ENCODE measurements at regions not wholly inside any gene's neighbourhood (a gene's known extent, or its start where the extent isn't known, plus 50 kb on each side); places are given as distances from the start of the nearest gene placed in this dataset.

DNA sequence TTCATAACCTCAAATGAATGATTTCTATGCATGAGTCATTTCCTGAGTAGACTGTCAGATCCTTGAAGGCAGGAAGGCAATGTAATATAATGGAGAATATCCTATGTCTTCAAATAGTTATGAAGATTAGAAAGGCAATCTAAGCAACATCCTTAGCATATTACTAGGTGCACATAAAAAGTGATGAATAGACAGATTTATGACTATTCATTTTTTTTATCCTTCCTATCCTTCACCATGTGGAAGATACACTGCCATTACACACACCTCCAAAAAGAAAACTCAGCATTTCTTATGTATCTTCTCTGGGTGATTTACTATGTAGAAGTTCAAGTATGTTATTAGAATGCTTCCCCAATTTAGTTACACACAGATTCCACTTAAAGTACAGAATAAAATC is 126.4 kb upstream of the MAF start:
- DNase-seq, result no peak

DNA sequence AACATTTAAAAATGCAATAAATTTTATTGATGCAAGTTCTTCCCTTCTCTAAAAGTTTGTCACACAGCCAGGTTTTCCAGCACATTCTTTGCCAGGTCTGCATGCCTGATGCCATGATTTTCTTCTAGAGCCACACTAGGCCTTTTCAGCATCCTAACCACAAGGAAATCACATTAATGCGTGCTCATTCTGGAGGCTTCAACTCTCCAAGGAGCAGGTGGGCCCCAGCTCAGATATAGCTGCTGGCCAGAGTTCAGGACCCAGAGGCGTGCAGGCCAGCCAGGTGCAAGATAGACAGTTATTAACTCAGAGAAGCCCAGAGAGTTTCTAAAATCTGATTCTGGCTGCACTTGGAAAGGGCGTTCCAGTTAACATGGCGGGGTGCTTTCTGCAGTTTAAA is 124.5 kb upstream of the MAF start:
- DNase-seq, result no peak

DNA sequence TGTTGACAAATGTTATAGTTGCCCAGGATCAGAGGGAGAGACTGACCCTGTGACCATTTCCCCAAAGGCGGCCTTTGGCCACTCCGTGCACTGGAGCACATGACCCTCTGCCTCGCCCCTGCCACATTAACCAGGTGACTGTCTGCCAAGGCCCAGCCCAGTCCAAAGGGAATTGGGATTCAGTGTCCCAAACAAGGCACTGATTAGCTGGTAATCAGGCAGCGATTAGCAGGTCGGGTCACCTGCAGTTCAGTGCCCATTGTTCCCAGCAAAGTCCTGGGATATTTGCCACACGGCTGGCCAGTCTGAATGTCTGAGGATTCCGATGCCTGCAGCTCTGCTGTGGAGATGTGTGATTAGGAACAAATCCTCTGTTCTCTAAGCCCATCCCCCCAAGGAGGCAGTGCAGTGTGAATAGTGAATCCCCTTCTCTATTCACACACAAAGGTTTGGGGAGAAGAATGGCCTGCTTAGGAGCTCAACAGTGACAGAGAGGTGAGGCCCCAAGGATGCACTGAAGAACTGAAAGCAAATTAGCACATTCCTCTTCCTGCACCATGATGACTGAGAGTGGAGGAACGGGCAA is 123.1 kb upstream of the MAF start:
- no peak for DNase-seq

DNA sequence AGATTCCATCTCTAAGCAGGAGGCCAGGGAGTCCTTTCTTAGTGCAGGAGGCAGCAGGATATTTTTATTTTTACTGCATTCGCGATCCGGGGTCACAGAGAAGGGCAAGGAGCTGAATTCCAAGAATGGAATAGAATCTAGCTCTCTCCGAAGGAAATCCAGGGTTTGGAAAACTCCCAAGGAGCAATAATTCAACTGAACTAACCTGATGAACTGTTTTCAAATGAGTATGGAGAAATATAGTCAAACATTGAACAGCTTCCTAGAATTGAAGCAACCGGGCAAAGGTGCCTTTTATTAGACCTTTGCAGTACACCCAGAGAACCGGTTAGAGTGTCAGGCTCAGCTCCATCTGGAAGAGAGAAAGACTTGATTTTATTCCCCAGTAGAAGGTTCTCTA is 120.7 kb upstream of the MAF start:
- no peak for DNase-seq

DNA sequence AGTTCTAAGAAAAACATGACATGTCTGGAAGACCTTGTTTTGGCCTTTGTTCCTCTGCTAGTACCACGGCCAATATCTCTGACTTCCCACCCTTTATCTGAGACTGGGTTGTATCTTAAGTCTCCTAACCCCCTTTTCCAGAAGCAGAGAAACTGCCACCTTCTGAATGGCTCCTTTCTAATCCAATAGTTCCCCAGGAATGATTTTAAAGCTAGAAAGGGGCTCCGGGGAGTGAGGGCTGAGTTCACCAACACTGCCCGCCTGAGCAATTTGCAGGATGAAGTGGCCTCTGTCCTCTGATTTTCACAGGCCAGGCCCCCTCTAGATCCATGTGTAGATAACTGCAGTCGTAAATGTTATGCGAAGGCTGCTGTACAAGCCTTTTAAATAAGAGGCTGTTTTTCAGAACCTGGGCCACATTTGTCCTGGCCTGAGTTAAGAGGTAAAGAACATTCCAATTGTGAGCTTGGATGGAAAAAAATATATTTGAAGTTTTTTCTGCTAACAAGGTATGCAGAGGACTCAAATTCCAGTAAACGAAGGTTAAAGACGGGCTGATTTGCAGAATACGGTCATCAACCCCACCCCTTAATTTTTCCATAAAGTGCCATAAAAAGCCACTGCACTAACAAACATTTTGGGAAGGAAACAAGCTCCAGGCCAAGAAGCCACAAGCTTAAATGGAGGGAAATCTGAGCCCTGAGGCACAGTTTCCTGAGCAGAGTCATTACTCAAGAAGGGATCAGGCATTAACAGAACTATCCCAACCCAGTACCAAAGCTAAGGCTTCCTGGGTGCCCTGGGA is 117.0 kb upstream of the MAF start:
- no peak for DNase-seq

DNA sequence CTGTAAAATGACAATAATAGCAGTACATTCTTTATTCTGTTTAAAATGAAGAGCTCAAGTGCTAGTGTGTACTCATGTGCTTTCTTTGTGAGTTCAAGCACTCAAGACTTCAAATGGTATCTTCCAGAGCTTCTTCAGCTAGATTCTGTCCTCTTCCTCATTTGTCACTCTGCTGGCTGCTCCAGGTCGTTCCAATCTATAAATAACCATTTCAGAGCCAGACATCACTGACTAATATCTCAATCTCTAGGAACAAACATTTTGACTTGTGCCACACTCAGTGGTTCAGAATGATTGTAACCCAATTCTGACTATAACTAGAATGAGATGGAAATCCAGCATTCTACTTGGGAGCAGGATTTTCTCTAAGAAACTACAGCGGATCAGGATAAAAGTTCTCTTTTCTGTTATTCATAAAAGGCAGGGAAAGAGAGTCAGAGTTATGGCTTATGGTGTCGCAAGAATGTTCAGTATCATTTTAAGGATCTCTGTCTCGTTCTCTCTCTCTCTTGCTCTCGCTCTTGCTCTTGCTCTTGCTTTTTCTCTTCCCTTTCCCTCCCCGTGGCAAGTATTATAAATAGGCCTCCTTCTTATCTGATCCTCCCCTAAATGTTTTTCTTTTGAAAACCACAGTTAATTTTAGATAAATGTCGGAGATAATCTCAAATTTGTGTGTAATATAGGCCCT is 116.3 kb upstream of the MAF start:
- no peak for DNase-seq

DNA sequence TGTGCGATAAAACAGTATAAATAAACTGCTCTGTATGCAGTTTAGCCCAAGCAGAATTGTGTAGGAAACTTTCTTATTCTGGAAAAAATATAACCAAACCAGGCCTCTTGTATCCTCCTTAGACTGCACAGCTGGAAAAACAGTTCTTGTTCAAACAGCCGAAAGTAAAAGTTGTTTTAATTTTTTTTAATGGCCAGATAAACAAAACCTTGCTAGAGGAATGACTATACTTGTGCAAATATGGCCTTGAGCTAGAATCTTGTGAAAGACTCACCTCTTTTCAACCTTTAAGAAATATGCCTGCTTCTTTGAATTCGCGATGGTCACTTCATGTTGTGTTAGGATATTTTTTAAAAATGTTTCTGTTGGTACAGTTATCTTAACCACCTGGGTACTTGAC is 114.5 kb upstream of the MAF start:
- no peak for DNase-seq

DNA sequence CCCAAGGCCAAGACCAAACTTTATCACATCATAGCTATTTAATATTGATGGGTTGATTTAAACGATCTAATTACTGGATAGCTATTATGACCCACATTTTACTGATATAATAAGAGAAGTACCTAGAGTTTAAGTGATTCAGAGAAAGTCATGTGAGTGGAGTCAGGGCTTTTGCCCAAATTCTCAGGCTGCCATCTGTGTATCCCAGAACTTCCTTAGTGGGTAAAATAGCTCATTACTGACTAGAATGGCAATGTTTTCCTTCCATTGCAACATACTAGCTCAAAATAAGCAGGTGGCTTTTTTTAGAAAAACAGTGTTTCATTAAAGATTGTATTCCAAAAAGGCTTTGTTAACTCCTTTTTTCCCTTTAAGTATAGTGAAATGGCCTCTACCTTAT is 113.9 kb upstream of the MAF start:
- no peak for DNase-seq

DNA sequence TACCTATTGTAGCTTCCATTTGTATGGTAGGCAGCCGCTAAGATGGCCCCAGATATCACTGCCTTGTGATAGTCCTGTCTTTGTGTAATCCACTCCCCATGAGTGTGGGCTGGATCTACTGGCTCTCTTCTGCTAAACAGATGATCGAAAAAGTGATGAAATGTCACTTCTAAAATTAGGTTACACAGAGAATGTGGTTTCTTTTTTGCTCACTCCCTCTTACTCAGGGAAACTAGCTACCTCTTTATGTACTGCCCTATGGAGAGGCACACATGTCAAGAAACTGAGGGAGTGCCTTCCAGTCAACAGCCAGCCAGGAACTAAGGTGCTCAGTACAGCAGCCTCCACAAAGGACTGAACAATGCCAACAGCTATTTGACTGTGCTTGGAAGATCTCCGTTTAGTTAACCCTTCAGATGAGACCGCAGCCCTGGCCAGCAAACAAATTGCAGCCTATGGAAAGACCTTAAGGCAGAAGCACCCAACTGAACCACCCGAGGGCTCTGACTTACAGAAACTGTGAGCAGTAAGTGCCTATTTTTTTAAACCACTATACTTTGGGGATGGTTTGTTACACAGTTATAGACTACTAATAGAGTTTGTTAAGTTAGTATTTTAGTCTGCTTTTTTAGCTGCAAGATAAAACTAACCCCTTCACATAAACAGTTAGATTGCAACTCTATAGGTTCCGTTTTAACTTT is 113.2 kb upstream of the MAF start:
- DNase-seq, result no peak

DNA sequence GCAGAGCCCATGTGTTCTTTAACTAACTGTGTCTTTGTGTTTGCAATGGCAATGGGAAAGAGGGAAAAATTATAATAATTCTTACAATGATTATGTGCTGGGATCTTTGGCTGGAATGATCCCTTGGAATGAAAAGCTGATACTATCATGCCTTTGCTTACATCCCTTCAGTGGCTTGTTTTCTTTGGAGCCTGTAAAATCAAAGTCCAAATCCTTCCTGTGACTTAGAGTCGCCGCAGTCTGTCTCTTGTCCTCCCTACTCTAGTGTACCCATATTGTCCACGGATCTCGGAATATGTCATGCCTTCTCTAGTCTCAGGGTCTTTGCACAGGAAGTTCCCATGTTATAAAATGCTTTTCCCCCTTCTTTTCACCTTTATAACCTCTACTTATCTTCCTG is 111.7 kb upstream of the MAF start:
- no peak for DNase-seq

DNA sequence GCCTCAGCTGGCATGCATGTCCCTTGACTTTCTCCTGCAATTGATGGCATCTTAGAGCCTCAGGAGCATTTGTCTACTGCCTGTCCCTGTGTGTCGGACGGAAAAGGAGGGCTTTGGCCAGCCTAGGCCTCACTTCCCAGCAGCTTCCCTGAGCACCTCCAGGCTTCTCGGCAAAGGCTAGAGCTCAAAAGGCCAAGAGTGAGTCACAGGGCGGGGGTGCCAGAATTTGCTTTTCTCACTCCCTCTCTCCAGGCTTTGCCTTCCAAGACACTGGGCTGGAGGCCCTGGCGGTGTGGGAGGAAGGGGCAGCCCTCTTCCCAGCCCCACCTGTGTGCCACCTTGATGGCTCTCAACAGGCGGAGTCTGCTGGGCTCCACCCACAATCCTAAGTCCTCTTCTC is 107.3 kb upstream of the MAF start:
- no peak for DNase-seq

DNA sequence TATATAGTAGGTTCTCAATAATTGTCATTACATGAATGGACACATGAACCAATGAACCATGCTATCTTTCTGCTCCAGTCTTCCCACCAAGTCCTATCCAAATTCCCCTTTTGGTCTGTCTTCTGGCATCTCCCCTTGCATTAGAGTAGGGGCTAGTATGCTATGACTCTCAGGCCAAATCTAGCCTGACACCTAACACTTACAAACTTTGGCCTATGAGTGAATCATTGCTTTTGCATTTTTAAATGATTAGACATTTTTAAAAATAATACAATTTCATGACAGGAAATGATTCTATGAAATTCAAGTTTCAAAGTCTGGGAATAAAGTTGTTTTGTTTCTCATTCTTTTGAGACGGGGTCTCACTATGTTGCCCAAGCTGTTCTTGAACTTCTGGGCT is 102.5 kb upstream of the MAF start:
- DNase-seq, result no peak

DNA sequence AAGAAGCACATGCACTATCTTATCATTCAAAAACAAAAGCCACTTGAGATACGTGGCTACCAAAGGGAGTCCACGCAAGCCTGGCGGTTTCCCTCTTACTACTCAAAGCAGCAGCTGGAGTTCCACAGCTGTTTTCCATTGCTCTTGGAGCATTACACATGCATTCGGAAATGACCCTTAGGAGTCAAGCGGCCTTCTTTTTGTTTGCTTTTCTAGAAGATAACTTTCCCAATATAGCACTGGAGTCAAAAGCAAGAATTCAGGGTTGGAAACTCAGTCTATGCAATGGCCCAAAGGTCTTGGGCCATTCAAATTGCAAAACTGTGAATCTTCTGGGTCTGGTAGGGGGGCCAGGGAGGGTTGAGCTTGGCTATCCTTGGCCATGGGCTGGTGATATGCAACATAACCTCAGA is 97.8 kb upstream of the MAF start:
- no peak for DNase-seq

DNA sequence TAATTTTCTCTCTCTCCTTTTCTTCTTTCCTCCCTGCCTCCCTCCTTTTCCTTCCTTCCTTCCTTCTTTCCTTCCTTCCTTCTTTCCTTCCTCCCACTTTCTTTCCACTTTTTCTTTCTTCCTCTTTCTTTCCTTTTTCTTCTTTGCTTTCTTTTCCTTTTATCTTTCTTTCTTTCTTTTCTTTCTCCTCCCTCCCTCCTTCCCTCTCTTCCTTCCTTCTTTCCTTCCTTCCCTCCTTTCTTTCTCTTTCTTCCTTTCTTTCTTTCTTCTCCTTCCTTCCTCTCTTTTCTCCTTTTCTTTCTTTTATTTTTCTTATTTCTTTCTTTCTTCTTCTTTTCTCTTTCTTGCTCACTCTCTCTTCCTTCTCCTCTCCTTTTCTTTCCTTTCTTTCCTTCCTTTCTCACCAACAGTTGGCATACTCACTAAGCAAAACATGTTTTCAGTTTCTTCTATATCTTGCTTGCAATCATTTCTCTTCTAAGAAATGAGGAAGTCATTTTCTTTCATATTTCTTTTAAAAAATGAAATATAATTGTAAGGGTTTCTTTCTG is 97.1 kb upstream of the MAF start:
- no peak for DNase-seq

DNA sequence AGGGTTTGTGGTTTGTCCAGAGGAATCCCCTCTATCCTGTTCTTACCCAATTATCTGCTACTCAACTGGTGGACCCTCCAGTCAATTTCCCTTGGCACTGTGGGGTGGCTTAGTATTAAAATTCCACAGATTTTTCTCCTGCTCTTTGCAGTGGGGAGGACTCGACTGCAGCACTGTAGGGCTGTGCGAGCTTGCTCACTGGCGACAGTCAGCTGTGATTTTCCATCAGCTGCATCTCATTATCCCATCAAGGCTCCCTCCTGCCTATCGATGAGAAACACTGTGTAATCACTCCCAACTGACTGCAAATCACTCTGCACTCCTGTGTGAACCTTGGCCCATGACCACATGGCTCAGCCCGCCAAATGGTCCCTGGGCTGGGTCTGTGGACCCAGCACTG is 90.5 kb upstream of the MAF start:
- no peak for DNase-seq

DNA sequence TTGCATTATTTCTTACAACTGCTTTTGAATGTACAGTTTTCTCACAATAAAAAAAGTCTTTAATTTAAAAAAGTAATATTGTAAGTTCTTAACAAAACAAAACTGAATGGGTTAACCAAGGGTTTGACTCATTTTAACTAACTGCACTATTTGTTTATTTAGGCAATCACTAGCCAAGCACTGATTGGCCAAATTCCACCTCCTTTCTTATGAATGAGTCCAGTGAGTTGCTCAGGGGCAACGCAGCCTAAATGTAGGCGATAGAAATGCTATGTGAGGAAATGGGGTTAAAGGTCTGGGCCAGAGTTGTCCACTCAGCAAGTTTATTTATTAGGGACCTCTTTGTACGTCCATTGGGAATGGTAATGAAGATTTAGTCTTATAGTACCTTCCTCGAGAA is 89.6 kb upstream of the MAF start:
- no peak for DNase-seq

DNA sequence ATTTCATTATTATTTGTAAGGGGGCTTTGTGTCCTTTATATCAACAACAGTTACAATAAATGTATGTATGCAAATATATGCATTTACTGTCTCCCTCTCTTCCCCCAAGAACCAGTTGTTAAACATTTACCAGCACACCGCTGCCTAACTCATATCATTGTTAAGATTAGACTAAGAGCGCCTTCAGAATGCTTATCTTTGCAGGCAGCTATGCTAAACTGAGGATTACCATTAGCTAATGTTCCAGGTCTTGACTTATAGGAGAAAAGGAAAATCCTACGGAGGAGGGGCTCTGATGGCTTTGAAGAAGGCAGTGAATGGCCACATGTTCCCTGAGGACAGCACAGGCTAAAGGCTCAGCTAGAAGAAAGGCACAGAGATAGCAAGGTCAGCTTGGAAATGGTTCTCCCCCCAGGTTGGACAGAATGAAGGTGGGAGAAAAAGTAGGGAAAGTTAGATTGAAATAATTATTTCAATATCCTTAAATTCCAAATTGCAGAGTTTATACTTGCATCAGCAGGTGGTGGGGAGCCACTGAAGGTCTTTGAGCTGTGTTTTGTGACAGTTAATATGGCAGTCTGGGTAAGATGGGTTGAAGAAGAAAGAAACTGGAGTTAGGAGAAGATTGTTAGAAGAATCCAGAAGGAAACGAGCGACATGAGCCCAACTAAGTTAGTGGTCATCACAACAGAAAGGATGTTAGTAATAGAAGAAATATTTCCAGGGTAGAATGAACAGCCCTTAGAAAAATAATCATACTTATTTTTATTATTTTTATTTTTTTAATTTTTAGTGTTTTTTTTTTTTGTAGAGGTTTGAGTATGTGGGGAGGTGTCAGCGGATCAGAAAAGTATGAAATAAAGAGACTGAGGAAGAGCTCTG is 87.0 kb upstream of the MAF start:
- DNase-seq, result no peak

DNA sequence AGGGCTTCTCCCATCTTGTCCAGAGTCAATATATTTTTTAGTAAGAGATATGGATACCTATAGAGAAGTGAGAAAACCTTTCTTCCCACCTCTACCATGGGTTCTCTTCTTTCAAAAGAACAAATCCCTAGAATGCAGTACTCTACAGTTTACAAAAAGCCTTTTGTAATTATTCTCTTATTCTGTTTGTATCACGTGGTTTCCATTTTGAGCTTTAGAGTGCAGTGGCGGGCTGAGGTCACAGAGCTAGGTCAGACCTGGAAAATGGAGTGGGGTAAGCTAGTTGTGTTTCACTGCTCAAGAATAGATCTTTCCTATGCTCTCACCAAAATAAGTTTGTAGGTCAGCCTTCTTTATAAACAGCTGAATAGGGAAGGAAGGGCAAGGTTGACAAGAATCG is 85.3 kb upstream of the MAF start:
- no peak for DNase-seq

DNA sequence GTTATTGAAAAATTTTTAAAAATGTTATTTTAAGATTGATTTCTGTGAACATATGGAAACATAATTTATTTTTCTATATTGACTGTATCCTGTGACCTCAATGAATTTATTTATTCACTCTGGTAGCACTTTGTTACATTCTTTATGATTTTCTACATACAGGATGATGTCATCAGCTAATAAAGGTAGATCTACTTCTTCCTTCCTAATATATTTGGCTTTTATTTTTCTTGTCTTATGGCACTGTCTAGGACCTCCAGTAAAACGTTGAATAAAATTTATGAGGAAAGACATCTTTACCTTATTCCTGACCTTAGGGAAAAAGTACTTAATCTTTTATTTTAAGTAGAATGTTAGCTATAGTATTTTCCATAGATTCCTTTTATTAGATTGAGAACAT is 78.8 kb upstream of the MAF start:
- no peak for DNase-seq

DNA sequence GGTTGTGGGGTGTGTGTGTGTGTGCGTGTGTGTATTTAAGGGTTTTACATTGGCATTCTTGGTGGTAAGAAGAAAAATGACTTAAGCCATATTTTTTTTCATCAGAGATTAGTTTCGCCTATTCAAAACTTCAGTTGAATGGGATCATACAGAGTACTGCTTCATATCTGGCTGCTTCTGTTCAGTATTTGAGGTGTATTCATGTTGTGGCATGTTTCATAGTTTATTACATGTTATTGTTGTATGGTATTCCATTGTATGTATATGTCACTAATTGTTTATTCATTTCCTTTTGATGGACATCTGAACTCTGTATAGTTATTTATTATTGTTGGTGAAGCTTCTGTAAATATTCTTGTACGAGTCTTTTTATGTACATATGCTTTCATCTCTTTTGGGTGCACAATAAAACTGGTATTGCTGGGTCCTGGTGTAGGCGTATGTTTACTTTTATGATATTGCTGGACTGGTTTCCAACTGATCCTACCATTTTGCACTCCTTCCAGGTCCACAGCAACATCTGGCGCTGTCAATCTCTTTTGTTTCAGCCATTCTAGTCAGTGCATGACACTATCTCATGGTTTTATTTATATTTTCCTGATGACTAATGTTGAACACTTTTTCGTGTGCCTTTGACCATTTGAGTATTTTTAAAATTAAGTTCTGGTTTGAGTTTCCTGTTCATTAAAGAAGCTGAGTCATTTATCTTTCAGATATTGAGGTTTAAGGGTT is 77.4 kb upstream of the MAF start:
- DNase-seq, result no peak

DNA sequence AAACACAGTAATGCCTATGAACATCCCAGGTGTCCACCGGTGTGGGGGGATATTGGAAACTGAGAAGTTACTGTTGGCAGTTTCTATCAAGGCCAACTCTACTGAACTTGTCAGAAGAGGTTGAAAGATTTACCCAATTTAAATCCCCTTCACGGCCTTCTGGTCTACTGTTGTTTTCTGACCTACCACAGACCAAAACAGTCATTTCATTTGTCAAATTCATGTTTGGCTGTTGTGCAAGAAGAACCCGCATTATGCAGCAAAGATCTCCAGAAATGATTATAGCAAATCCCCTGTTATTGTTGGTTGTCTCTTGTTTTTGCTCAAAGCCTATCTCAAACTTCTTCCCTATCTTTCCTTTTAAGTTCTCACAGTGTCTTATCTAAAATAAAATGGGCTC is 73.1 kb upstream of the MAF start:
- no peak for DNase-seq

DNA sequence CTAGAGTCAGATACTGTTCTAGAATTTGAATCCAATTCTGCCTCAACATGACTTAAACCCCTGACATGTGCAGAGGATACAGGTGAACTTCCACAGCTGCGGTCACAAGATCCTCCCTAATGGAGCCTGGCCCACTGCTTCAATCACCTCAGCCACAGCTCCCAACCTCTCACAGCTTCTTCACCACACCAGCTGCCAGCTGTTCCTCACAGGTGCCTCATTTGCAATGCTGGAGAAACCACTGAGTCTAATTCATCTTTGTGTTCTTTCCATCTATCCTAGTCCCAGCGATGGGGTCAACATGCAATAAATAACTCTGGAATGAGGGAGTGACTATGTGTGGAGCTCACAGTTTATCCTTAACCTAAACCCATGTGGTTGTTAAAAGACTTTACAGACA is 72.0 kb upstream of the MAF start:
- no peak for DNase-seq

All from NCI-H1105 (cell line).